ENCODE measurements at regions not wholly inside any gene's neighbourhood (a gene's known extent, or its start where the extent isn't known, plus 50 kb on each side); places are given as distances from the start of the nearest gene placed in this dataset.

DNA sequence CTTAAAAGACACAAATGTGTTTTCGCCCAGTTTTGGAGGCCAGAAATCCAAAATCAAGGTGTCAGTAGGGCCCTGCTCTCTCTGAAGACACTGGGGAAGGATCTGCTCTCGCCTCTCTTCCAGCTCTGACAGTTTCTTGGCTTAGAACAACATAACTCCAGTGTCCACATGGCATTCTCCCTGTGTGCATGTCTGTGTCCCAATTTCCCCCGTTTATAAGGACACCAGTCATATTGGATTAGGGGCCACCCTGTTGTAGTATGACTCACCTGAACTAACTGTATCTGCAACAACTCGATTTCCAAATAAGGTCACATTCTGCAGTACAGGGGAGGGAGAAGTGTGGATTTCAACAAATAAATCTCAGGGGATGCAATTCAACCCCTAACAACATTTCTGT, 263.2 kb downstream of the SS18 start:
- TF ChIP-seq, protein P1, sequence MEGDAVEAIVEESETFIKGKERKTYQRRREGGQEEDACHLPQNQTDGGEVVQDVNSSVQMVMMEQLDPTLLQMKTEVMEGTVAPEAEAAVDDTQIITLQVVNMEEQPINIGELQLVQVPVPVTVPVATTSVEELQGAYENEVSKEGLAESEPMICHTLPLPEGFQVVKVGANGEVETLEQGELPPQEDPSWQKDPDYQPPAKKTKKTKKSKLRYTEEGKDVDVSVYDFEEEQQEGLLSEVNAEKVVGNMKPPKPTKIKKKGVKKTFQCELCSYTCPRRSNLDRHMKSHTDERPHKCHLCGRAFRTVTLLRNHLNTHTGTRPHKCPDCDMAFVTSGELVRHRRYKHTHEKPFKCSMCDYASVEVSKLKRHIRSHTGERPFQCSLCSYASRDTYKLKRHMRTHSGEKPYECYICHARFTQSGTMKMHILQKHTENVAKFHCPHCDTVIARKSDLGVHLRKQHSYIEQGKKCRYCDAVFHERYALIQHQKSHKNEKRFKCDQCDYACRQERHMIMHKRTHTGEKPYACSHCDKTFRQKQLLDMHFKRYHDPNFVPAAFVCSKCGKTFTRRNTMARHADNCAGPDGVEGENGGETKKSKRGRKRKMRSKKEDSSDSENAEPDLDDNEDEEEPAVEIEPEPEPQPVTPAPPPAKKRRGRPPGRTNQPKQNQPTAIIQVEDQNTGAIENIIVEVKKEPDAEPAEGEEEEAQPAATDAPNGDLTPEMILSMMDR (optimal IDR thresholded peaks at IDR 0.05 in 1 of 3, IDR thresholded peaks at IDR 0.05 in 1 of 3, conservative IDR thresholded peaks at IDR 0.05 in 1 of 3; ENCODE audit: extremely low read depth in 1 of 3, insufficient read depth in 2 of 3, low read length in 3 of 3): no peak
- TF ChIP-seq EZH2 (IDR thresholded peaks at IDR 0.05; ENCODE audit: low read length): no peak

Measured in keratinocyte (primary cell).